Skin epidermis (tissue), 12 donors: ENCODE measurements at regions not wholly inside any gene's neighbourhood (a gene's known extent, or its start where the extent isn't known, plus 50 kb on each side); places are given as distances from the start of the nearest gene placed in this dataset.

Experiments used
- H3K27ac ChIP-seq, 21 experiments: fragments of 200-600 bp; sonication (generic) in 11 of 21; one replicate each; pipeline ENCODE4 v1.5.0; 2020; ENCODE audit warnings: mild to moderate bottlenecking in 3 of 21, inconsistent platforms in 2 of 21, moderate library complexity in 2 of 21
- H3K4me3 ChIP-seq, 7 experiments: fragments of 200-600 bp; sonication (generic) in 2 of 7; one replicate each; pipeline ENCODE4 v1.5.0; 2020; ENCODE audit warnings: inconsistent platforms in 2 of 7, mild to moderate bottlenecking in 2 of 7, moderate library complexity in 1 of 7

GRCh38 chr15:27702581-27702980, 396.5 kb downstream of the OCA2 start:
- H3K27ac ChIP-seq: peak overlapping the region in 3 of 21 experiments; percentile 16 to 78 (median 75)
- H3K4me3 ChIP-seq: no peak overlapping the region

DNA sequence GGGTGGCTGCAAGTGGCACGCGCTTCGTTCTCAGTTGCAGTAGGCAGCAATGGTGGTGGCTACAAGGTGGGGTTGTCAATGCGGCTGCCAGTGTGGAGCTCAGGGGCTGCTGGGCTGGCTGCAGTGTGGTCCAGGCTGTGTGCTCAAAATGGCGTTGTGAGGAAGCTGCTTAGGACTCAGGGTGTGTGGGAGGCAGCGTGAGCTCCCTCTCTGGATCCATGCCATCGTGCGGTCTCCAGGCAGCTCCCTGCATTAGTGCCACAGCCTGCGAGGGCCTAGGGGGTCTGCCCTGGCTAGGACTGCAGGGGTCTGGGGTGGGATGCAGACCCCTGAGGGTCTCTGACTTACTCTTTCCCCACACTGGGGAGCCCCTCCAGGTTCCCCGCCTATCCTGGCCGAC, 397.2 kb downstream of the OCA2 start:
- Histone ChIP-seq H3K27ac (peak overlapping the region in 6 of 21 experiments; percentile 16 to 78 (median 40)), H3K4me3 (no peak overlapping the region)

- Histone ChIP-seq H3K27ac (no peak overlapping the region), H3K4me3 (no peak overlapping the region)
Measured at GRCh38 chr15:27701014-27701413, 398.1 kb downstream of the OCA2 start.

DNA sequence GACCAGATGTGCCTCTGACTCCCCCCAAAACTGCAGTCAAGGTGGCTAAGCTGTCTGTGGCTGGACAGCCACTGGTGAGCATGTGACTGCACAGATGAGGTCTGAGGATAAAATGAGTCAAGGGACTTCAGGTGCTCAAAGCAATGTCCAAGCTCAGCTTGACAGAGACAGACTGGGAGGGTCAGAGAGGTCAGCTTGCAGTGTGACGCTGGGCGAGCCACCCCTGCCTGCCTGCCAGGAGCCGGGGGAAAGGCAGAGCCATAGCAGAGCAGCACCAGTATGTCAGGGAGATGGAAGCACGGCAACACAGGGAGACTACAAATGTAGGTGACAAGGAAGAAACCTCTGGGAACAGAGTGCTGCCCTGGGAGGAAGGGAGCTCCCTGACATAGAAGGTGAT, 399.4 kb downstream of the OCA2 start:
- H3K27ac ChIP-seq: no peak overlapping the region
- no peak overlapping the region for H3K4me3 ChIP-seq

GRCh38 chr15:27696530-27696929, 402.6 kb downstream of the OCA2 start:
- Histone ChIP-seq H3K4me3 (no peak overlapping the region), H3K27ac (no peak overlapping the region)

DNA sequence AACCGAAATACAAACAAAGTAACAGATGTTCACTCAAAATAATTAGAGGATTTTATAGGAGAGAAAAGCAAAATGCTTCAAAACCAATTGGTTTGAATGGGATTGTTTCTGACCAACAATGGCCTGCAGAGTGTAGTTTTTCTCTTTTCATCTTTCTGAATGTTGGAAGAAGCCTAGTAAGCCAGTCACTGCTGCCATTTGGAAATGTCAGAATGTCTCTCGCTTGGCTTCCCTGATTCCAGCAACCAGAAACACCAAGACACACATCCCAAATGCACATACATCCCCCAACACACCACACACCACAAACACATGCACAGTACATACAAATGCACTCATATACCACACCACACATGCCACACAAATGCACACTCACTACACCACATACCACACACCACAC, 403.4 kb downstream of the OCA2 start:
- no peak overlapping the region for H3K27ac ChIP-seq
- H3K4me3 ChIP-seq: no peak overlapping the region

- Histone ChIP-seq H3K27ac (no peak overlapping the region), H3K4me3 (no peak overlapping the region)
Measured at GRCh38 chr15:27694506-27695087, 404.5 kb downstream of the OCA2 start.

DNA sequence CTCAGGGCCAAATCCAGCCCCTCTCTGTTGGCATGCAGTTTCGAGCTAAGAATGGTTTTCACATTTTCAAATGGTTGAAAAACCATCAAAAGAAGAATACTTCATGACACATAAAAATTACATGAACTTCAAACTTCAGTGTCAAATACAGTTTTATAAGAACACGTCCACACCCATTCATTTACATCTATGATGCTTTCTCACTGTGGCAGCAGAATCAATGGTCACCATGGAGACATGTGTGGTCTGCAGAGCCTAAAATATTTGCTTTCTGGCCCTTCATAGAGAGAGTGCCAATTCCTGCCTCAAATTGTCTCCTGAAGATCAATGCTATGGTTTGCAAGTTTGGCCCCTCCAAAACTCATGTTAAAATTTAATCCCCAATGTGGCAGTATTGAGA, 405.8 kb downstream of the OCA2 start:
- H3K4me3 ChIP-seq: no peak overlapping the region
- H3K27ac ChIP-seq: no peak overlapping the region

DNA sequence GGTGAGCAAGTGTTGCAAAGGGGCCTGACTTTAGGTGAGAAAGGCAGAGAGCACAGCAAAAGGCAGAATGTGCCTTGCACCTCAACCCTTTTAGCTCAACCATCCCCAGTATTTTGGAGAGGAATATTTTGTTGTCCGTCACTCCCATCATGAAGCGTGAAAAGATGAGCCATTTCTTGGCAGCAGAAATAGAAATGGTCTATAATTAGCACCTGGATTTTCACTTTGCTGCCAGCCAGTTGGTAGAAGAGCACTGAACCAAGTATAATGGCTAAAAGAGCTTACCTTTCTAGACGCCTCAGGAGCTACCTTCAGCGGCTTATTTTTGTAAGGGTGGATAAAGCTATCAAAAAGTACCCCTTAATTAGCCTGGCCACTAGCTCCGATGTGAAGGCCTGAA, 406.7 kb downstream of the OCA2 start:
- H3K4me3 ChIP-seq: no peak overlapping the region
- no peak overlapping the region for H3K27ac ChIP-seq

- Histone ChIP-seq H3K4me3 (no peak overlapping the region), H3K27ac (no peak overlapping the region)
Measured at GRCh38 chr15:27690290-27690689, 408.8 kb downstream of the OCA2 start.

- peak overlapping the region in 1 of 21 experiments; percentile 33 for H3K27ac ChIP-seq
- no peak overlapping the region for H3K4me3 ChIP-seq
Measured at GRCh38 chr15:27686971-27687370, 412.1 kb downstream of the OCA2 start.

DNA sequence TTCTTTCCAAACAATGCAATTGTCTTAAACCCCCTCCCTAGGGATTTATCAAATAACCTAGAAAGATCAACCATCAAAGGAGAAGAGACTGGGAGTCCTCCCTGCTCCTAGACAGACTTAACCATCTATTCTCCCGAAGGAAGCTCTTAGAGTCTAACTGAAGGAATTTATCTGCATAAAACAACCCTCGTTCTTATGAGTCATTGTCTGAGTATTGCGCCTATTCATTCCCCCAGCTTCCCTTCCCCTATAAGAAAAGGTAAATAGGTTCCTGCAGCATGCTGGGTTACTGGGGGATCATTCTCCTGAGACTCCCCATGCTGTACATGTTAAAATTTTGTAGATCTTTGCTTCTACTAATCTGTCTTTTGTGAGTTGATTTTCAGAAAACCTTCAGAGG, 412.7 kb downstream of the OCA2 start:
- Histone ChIP-seq H3K27ac (peak overlapping the region in 1 of 21 experiments; percentile 33), H3K4me3 (no peak overlapping the region)

DNA sequence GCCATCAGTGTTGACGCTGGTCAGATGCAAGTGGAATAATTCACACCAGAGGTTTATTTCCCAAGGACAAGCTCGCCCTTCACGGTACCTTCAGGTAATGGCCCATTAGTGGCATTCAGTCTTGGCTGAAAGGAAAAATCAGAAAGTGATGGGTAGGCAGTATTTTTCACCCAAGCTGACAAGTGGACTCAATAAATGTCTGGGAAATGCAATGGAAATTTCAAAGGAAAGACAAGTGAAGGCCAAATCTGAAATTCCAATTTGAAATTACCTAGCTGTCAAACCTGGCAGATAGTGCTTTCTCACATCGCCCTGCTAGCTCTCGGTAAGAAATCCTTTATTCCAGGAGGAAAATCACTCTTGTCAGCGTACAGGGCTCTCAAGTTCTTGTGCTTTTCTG, 413.5 kb downstream of the OCA2 start:
- H3K4me3 ChIP-seq: no peak overlapping the region
- no peak overlapping the region for H3K27ac ChIP-seq

- no peak overlapping the region for H3K27ac ChIP-seq
- no peak overlapping the region for H3K4me3 ChIP-seq
Measured at GRCh38 chr15:27683121-27683520, 416.0 kb downstream of the OCA2 start.

DNA sequence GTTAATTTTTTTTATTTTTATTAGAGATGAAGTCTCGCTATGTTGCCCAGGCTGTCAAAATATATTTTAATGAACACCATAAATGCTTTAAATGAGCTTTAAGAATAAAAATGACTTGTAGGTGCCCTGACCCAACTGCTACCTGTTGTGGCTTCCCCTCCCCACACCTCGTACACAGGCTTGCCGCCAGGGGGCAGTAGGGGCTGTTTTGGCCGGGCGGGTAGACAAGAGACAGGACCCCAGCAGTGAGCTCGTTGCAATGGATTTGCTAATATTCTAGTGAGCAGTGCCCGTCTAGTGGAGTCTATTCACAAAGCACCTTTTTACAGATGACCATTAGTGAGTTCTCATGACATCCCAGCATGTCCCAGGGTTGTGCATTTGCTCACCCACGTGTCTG, 418.1 kb downstream of the OCA2 start:
- Histone ChIP-seq H3K27ac (no peak overlapping the region), H3K4me3 (no peak overlapping the region)

DNA sequence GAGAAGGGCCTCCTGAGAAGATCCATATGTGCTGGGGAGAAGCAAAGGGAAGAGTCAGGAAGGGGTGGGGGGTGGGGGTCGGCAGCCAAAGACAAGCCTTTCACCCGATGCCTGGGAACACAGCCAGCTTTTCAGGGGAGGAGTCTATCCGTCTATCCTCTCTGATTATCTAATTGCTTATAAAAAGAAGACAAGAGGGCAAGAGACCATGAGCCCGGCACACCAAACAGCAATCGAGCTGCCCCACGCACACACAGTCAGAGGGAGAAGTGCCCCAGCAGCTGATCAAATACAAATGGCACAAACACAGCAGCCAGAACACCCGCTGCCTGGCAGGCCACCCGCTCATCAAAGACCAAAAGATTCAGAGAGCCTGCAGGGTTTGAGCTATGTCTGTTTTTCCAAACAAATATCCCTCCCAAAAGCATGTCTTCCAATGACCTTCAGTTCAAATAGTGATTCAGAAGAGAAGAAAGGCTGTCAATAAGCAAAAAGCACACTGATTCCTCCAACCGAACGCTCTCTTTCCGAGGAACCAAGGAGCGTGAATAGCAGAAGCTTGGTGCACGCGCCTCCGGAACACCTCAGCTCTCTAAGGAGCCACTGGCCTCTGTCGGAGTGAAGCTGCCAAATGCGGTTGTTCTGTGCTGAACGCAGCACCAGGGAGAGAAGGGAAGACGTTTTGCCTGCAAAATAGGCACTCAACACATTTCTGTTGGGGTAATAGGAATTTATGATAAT, 419.2 kb downstream of the OCA2 start:
- Histone ChIP-seq H3K27ac (no peak overlapping the region), H3K4me3 (no peak overlapping the region)

DNA sequence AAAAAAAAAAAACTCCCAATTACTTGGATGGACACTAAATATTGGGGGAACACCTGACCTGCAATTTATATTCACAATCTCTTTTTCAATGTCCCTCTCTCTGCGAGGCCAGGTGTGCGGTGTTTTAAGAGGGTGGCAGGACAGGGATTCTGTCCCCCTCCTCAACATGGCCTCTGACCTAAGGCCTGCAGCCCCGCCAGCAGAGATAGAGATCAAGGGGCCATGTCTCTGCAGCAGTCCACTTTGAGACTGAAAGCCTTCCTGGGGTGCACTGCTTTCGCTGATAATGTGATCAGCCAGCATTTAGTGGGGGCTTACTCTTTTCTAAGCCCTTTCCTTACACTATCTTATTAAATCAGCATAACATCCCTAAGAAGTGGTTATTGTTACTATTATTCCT, 419.9 kb downstream of the OCA2 start:
- Histone ChIP-seq H3K4me3 (no peak overlapping the region), H3K27ac (no peak overlapping the region)

- no peak overlapping the region for H3K4me3 ChIP-seq
- no peak overlapping the region for H3K27ac ChIP-seq
Measured at GRCh38 chr15:27677951-27678350, 421.2 kb downstream of the OCA2 start.

GRCh38 chr15:27676647-27677046, 422.5 kb downstream of the OCA2 start:
- Histone ChIP-seq H3K4me3 (no peak overlapping the region), H3K27ac (no peak overlapping the region)

GRCh38 chr15:27675571-27675970, 423.5 kb downstream of the OCA2 start:
- no peak overlapping the region for H3K27ac ChIP-seq
- no peak overlapping the region for H3K4me3 ChIP-seq

DNA sequence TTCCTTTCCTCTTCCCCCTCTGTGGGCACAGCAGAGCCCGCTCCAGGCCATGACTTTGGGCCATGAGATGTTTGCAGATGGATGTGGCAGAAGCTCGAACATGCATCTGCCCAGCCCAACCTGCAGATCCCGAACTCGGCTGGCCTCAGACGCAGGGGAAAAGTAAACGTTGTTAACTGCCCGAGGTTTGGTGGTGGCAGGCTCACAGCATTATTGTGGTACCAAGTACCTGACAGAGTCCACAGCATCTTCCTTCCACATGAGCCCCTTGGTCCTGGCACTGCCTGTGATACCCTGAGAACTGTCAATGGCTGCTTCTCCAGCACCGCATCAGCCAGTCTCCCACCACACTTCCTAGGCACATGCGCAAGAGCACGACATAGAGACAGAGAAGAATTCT, 424.3 kb downstream of the OCA2 start:
- no peak overlapping the region for H3K4me3 ChIP-seq
- H3K27ac ChIP-seq: no peak overlapping the region
